LNCAP (cell line): ENCODE measurements at regions not wholly inside any gene's neighbourhood (a gene's known extent, or its start where the extent isn't known, plus 50 kb on each side); places are given as distances from the start of the nearest gene placed in this dataset.

Experiments
- CTCF ChIP-seq: fragments of 450-650 bp; IDR thresholded peaks from 2 replicates; pipeline ENCODE4 v1.5.1; 2017; ENCODE audit warnings: mild to moderate bottlenecking

GRCh38 chr3:35393901-35394799, 245.2 kb upstream of the ARPP21 start:
- TF ChIP-seq CTCF = no peak

GRCh38 chr3:35394905-35395304, 244.4 kb upstream of the ARPP21 start:
- no peak for TF ChIP-seq CTCF

GRCh38 chr3:35401671-35402070, 237.7 kb upstream of the ARPP21 start:
- no peak for TF ChIP-seq CTCF

- no peak for TF ChIP-seq CTCF
These were observed 234.8 kb upstream of the ARPP21 start for GRCh38 chr3:35404571-35404970.

- TF ChIP-seq CTCF = no peak
These were observed 230.4 kb upstream of the ARPP21 start for GRCh38 chr3:35408882-35409281.

GRCh38 chr3:35409991-35410390, 229.3 kb upstream of the ARPP21 start:
- no peak for TF ChIP-seq CTCF

- TF ChIP-seq CTCF = no peak
These were observed 225.8 kb upstream of the ARPP21 start for GRCh38 chr3:35413483-35413882.

GRCh38 chr3:35417080-35417479, 222.2 kb upstream of the ARPP21 start:
- TF ChIP-seq CTCF = no peak
